Epidermal melanocyte (primary cell): ENCODE measurements at regions not wholly inside any gene's neighbourhood (a gene's known extent, or its start where the extent isn't known, plus 50 kb on each side); places are given as distances from the start of the nearest gene placed in this dataset.

ENCODE experiments used
- DNase-seq: peaks from one replicate; pipeline ENCODE4 v3.0.0; 2011; ENCODE audit warnings: low spot score; ENCODE audit not compliant: insufficient read length

DNA sequence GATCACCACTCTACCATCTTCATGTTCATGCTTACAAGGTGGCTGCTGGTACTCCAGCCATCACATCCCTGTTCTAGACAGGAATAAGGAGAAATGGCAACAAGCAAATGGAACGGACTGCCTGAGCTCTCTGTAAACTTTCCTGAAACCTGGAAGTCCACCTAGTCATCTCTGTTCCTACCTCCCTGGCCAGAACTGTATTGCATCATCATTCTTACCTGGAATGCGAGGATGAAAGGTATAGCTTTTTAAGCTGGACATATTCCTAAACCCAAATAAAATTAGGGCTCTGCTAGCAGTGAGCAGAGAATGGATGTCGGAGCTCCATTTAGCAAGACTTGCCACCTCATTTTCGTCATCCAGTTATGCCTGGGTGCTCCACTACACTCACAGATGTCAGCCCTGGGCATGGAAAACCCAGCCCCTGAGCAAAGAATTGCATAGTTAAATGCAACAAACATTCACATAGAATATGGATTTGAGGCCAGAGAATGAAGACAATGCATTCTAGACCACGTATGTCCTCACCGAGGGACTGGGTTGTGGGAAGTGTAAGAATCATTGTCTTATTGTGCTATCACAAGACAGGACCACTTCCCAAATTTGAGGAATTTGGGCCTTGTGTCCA lies 214.3 kb upstream of the CDYL start:
- DNase-seq = no peak

DNA sequence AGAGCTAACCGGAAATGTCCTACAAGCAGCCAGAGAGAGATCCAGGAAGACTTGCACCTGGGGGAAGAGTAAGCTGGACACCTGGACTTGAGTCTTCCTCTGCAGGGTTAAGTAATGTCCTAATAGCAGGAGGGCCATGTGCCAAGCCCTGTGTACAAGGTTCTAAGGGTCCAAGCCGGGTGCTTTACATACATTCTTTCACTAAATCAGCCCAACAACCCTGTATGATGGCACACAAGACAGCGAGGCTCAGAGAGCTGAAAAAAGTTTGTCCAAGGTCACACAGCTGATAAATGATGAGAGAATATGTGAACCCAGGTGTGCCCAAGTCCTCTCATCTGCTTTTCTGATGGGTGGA lies 215.1 kb upstream of the CDYL start:
- no peak for DNase-seq

DNA sequence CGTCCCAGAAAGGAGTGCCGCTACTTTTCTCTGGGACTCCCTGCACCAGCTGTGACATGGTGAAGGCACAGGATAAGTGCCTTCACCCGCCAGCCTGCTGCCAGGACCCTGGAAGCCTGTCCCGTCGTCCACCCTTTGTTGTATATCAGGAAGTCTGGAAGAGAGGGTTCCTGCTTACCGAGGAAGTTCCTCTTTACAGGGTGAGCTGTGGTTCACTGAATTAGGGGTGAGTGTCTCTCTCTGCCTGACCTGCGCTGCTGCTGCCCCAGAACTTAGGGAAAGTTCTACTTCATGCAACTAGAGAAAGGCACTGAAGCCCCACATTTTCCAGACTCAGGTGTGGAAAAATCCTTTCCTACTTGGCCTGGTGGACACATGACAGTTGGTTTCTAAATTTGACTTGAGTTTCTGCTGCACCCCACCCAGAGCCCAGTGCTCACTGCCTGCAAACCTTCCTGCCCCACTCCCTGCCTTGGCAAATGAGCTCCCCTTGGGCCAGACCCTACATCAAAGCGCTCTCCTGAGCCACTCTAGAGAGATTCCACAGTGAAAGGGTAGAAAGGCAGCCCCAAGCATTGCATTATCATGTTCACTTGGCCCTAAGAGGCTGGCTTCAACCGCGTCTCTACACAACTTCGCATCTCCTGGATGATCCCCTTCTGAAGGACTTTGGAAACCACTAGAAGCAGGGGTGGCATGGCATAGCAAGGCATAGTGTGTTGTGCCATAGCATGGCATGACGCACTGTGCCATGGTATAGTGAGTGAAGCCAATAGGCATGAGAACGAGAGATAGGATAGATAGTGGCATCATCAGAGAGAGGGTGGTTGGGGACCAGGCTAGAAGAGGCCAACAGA lies 215.8 kb upstream of the CDYL start:
- DNase-seq = no peak

DNA sequence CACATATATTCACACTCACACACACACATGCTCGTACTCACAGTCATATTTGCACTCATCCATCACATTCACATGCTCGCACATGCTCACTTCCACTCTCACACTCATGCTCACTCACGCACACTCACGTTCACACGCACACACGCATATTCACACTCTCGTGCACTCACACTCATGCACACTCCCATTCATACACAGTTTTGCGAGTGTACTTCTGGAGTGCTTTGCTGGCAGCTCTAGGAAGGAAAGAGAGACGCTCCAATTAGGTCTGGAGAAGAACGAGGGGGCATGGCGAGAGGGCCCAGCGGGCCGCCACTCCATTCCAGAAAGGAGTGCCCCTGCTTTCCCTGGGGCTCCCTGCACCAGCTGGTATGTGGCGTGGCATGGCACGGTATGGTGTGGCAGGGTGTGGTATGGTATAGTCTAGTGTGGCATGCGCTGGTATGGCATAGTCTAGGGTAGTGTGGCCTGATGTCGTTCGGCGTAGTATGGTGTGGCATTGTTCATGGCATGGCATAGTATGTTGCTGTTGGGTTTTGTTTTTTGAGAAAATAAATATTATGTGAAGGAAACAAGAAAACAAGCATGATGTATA lies 216.8 kb upstream of the CDYL start:
- no peak for DNase-seq

DNA sequence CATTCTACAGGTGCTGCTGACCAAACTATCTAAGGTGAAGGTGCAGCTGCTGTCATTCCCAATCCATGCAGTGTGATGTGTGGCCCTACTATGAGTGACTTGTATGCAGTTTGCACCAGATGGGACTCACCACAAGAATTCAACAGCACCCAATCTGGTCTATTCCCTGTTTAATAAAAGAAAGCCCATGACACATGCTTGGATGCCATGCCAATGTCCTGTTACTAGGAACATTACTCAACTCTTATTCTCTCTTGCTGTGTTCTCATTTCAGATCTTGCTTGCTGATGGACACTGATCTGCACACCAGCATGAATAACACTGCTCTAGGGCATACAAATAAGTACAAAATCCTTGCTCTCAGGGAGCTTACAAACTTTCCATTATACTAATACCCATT lies 221.6 kb upstream of the CDYL start:
- DNase-seq = no peak

DNA sequence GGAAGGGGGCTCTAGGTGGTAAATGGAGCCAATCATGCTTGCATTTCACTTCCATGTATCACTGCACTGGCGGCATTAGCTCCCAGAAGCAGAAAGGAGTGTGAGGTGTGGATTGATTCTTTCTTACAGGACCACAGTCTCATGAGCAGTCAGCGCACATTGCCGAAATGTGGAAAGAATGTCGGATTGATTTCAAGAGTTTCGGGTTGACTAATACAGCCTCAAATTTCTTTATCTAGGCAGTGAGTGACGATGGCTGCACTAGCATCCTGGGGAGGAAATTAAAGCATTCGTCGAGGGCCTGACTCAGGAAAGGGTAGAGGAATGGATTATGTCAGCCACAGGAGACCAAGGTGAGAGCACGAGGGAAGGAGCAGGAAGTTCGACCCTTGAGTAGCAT lies 222.8 kb upstream of the CDYL start:
- DNase-seq = no peak

DNA sequence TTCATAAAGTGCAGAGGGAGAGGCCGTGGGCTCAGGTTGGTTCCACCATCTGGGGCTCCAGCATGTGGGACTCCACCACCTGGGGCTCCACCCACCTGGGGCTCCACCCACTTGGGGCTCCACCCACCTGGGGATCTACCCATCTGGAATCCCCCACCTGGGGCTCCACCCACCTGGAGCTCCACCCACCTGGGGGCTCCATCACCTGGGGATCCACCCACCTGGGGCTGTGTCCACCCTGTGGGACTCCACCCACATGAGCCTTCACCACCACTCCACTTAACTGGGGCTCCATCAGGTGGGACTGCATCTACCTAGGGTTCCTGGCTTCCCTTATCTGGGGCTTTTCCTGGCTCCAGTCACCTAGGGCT lies 226.0 kb upstream of the CDYL start:
- no peak for DNase-seq

DNA sequence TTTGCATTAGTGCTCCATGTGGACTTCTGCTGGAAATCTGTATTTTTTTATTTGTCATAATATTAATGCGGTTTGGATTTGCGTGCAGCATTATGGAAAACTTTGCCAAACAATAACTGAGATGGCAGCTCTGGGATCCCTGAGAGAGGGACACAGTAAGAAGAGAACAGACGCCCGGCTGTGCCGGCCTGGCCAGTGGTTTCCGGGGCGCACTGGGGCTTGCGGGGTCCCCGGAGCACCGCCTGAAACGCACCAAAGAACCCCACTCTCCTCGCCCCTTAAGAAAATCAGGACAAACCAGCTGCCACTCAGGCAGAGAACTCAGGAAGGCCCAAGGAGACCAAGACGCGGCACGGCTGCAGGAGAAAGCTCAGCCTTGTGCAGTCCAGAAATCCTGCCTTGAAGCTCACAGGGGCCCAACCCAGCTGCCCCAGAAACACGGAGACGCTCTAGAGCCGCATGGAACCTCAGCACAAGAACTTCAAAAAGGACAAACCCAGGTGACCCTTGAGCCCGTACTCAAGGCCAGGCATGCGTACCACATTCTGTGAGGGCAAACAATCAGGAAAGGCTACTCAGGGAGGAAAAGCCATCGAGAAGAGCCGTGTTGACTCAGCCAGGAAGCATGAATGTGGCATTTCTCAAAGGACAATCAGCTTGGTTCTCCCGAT lies 226.5 kb upstream of the CDYL start:
- DNase-seq = no peak

DNA sequence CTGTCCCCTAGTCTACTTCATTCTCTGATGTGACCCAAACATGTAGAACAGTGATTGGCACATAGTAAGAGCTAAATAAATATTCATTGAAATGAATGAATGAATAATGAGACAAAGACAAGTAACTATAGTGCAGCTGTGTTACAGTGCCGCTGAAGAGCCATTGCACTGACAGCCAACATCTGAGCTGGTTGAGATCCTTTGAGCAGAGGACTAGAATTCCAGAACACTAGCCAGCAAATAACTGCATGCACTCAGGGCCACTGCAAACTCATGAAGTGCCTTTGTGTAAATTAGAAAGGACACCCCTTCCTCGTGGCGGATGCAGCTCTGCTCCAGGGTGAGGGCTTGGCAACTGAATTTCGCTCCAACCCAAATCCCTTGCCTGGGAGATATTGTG lies 230.3 kb upstream of the CDYL start:
- DNase-seq = no peak

DNA sequence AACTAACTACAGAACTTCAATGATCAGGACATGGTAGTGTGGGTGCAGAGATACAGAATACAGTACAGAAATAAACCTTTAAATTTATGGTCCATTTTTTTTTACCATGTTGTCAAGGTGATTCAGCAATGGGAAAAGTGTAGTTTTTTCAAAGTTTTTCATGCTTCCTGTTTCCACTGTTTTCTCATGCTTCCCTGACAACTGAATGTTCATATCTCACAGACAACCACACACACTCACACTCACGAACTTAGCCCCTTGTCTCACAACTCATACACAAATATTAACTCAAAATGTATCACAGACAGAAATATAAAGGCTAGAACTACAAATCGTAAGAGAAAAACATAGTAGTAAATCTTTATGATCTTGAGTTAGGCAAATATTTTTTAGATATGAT lies 232.6 kb upstream of the CDYL start:
- DNase-seq = no peak

DNA sequence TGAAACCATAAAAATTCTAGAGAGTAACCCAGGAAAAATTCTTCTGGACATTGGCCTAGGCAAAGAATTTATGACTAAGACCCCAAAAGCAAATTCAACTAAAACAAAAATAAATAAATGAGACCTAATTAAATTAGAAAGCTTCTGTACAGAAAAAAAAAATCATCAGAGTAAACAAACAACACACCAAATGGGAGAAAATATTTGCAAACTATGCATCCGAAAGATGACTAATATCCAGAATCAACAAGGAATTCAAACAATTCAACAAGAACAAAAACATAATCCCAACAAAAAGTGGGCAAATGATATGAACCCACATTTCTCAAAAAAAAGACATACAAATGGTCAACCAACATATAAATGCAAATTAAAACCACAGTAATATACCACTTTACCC lies 242.6 kb upstream of the CDYL start:
- no peak for DNase-seq

DNA sequence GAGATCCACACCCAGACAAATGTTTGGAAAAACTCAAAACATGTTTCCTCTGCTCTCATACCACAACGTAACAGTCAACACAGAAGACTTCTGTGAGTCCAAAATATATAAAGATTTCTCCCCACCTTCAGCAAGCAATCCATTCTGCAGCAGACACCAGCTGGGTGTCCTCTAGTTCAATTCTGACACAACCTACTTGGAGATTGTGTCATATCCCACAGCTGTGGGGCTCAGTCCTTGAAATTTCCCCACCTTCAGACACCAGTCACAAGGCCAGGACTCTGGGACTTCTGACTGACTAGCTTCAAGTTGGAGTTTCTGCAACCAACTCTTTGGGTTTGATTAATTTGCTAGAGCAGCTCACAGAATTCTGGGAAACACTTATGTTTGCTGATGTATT lies 244.8 kb upstream of the CDYL start:
- DNase-seq = no peak

DNA sequence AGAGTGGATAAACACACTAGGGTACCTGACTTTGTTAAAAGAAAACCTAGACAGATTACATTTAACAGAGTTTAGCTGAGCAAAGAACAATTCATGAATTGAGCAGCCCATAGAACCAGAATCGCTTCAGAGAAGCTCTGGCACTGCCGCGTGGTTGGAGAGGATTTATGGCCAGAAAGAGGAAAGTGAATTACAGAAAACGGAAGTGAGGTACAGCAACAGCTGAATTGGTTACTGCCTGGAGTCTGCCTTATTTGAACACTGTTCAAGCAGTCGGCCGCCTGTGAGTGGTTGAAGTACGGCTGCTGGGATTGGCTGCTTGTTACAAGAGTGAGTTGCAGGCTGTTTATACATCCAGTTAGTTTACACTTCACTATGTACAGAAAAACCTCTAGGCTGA lies 253.8 kb upstream of the CDYL start:
- no peak for DNase-seq

DNA sequence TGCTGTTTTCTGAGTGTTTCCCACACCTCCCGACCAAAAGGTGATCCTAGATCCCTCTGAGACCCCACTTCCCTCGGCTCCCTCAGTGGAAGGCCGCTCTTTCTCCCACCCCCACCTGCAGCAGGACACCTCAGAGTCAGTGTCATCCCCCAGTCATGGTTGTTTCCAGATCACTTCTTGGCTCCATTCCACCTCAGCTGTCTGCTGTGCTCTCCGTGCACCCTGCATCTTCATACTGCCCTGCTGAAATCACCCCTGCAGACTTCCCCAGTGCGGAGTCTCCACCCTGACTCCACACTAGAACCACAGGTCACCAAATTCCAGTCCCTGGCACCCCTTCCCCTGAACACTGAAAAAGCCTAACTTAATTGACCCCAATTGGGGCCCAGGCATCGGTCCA lies 255.1 kb upstream of the CDYL start:
- no peak for DNase-seq

DNA sequence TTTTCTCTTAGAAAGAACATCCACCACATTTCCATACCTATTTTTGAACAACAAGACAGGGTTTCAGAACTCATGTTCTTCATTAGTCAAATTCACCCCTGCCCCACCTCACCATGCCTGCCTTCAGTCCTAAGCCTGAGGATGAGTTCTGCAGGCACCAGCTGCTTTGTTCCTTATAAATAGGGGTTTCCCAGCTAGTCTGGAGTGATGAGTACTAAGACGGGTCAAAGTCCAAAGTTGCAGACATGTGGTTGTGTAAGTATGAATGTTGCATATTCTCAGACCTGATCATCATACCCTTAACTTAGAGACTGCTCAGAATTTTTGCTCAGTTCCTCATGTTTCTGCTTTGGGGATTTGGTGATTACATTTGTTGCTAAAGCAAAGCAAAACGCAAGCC lies 257.7 kb upstream of the CDYL start:
- DNase-seq = no peak

DNA sequence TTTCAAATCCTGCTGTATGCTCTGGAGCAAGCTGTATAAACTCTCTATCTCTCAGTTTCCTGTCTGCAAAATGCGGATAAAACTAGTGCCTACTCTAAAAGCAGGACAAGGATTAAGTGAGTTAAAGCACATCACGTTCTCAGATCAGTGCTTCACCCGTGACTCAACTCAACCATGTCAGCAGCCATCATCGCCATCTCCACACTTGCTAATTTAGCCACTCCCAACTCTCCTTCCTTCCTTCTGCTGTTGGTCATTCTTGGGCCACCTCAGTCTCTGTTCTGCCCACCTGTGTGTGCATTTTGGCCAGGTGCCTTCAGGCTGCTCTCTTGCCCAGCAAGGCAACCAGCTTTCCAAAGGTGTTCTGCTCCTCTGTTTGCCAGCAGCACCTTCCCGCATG lies 260.0 kb upstream of the CDYL start:
- DNase-seq = no peak

DNA sequence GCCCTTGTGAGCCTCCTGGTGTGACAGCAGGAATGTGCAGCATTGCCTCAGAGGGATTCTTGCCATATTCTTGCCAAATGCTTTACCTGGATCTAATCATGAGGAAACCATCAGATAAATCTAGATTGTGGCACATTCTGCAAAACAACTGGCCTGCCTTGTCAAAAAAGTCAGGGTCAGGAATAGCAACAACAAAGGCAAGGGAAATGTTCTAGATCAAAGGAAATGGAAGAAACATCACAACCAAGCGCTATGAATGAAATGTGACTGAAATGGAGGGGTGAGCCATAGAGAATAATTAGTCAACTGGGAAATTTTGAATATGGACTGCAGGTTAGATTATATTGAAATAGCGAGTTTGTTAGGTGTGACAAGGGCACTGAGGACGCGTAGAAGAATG lies 262.6 kb upstream of the CDYL start:
- no peak for DNase-seq

DNA sequence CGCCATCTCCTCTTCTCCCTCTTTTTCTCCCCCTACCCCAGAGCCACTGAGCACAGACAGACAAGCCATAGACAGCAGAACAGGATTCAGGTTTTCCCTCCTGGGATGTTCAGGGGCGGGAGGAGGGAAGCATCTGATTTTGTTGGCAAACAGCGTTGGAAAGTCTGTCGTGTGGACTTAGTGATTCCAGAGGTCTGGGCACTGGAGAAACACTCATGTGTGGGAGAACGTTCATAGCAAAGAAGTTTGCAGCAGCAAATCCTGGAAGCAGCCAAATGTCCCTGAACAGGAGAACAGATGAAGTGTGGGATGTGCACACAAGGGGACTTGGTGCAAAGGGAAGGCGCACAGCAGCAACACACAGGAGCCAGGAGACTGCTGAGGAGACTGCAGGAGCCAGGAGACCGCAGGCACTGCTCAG lies 264.1 kb upstream of the CDYL start:
- DNase-seq = no peak

DNA sequence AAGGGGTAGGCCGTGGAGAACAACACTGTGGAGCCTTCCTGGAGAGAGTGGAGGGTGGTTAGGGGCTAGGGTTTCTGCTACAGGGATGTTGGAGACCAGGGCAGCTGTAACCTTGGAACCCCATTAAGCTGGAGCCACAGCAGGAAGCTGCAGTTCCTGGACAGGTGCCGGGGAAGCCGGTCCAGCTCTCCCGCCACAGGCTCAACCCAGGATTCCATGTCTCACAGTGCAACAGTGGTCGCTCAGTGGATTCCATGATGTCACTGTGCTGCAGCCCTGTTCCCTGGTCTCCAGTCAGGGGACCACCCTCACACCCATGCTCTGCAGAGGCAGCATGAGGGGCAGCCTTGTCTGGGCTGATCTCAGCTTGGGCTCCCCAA lies 264.6 kb upstream of the CDYL start:
- no peak for DNase-seq

DNA sequence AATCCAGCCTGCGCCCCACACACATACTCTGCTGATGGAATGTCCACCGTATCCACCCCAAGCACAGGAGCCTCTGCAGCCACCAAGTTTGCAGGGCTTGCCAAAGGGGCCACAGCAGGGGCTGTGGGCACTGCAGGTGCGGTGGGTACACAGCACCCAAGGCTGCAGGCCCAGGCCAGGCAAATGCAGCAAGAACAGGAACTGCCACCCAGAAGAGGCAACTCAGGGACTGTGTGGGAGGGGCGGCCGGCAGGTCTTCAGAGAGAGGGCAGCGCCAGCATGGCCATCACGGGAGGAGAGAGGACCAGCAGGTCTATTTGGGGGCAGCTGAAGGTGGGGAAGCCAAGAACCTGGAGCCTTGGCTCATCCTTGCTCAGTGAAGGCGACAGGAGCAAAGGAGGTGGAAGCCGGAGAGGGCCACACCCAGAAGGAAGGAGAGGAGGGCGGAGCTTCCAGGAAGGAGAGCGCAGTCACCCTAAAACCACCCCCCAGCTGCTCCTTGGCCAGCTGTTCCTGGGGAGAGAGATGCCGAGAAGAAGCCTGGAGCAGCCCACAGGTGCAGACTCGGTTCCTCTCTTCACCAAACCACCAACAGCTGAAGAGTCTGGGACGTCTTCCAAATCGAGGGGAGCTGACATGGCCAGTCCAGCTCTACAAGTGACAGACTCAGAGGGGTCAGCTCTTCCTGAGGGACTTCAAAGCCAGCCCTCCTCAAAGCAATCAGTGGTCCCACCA lies 265.1 kb upstream of the CDYL start:
- DNase-seq = no peak

DNA sequence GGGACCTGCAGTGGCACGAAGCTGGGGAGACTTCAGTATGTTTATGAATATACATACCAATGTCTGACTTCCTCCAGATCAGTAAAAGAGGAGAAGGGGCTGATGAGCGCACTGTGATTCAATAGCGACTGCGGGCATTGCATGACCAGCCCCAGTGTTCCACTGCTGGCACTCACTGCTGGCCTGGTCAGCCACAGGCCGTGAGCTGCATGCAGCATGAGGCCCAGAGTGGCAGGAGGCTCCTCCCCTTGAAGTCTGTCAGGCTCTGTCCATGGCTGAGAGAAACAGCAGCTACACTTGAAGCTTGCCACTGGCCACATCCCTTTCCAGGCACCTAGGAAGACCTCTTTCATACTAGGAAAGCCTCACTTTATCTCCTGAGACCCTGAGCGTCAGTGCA lies 265.9 kb upstream of the CDYL start:
- DNase-seq = no peak

DNA sequence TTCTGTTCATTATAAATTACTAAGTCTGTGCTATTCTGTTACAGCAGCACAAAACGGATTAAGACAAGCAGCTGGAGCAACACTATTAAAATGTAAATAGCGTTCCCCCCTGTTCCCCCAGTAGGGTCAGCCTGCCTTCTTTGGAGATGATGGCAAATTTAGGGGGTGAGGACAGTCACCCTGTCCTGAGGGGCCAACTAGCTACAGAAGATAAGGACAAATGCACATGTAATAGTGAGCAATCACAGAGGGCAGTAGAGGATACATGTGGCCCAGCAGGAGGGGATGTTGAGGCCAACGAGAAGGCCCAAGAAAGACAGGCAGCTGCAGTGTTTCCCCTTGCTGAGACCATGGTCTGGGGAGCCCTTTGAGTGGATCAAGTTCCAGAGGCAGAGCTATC lies 266.7 kb upstream of the CDYL start:
- DNase-seq = no peak
